Esophagus squamous epithelium (tissue), 5 donors: ENCODE measurements at regions not wholly inside any gene's neighbourhood (a gene's known extent, or its start where the extent isn't known, plus 50 kb on each side); places are given as distances from the start of the nearest gene placed in this dataset.

Source experiments
- DNase-seq: peaks from one replicate; lab custom pipeline; 2025; lab: John Stamatoyannopoulos, UW
- H3K27ac ChIP-seq, 4 donors: fragments of 200-600 bp; sonication (generic); one replicate each; pipeline ENCODE4 v1.5.1; 2016 to 2019; ENCODE audit warnings: mild to moderate bottlenecking in 1 of 4
- H3K27me3 ChIP-seq, 4 donors: fragments of 200-600 bp; sonication (generic); 1 replicate in 3 of 4; 2 replicates in 1 of 4; pipeline versions ENCODE4 v1.5.1 to v1.6.0; 2017 to 2021; ENCODE audit warnings: antibody characterized with exemption in 1 of 4
- H3K36me3 ChIP-seq, 3 donors: fragments of 200-600 bp; sonication (generic); one replicate each; pipeline ENCODE4 v1.5.1; 2016 to 2019
- H3K4me1 ChIP-seq, 3 donors: fragments of 200-600 bp; sonication (generic); one replicate each; pipeline ENCODE4 v1.5.1; 2017 to 2019
- H3K4me3 ChIP-seq, 4 donors: fragments of 200-600 bp; sonication (generic); 1 replicate in 3 of 4; 2 replicates in 1 of 4; pipeline ENCODE4 v1.5.1; 2016 to 2019; ENCODE audit warnings: mild to moderate bottlenecking in 2 of 4, moderate library complexity in 1 of 4
- H3K9me3 ChIP-seq, 3 donors: fragments of 200-600 bp; sonication (generic); one replicate each; pipeline ENCODE4 v1.5.1; 2016 to 2019
- POLR2A ChIP-seq, 4 donors: fragments of 450-650 bp; IDR thresholded peaks; one replicate each; pipeline ENCODE4 v1.6.1; 2017; ENCODE audit warnings: antibody characterized with exemption in 4 of 4, mild to moderate bottlenecking in 4 of 4, moderate library complexity in 3 of 4
- WGBS, 2 donors: methylation state at CpG; one replicate each; pipeline ENCODE4 v1.1.5; 2018; 5-methylcytosine and 5-hydroxymethylcytosine counted together
- intact Hi-C: fragments of 100-400 bp; cut with DNase I; formaldehyde crosslinking; loops from one replicate; pipeline ENCODE4 v1.15.0; 2022
- TF ChIP-seq, protein P1 (sequence below), 6 experiments: fragments of 450-650 bp in 4 of 6; fragments of 200-600 bp in 2 of 6; sonication (generic) in 2 of 6; IDR thresholded peaks; one replicate each; pipeline ENCODE4 v1.5.1; 2016 to 2019; ENCODE audit warnings: antibody characterized with exemption in 6 of 6, mild to moderate bottlenecking in 4 of 6, moderate library complexity in 4 of 6
- donor health status: DM: yes; HTN: yes; CAD: no.

GRCh38 chr2:121038031-121038430 is 247.0 kb downstream of the TFCP2L1 start:
- H3K4me3 ChIP-seq, result no peak overlapping the region
- intact Hi-C loops, result no loop called here
- no peak for DNase-seq
- H3K27ac ChIP-seq, result no peak overlapping the region
- no peak for TF ChIP-seq POLR2A (IDR thresholded peaks at IDR 0.05)
- TF ChIP-seq, protein P1, sequence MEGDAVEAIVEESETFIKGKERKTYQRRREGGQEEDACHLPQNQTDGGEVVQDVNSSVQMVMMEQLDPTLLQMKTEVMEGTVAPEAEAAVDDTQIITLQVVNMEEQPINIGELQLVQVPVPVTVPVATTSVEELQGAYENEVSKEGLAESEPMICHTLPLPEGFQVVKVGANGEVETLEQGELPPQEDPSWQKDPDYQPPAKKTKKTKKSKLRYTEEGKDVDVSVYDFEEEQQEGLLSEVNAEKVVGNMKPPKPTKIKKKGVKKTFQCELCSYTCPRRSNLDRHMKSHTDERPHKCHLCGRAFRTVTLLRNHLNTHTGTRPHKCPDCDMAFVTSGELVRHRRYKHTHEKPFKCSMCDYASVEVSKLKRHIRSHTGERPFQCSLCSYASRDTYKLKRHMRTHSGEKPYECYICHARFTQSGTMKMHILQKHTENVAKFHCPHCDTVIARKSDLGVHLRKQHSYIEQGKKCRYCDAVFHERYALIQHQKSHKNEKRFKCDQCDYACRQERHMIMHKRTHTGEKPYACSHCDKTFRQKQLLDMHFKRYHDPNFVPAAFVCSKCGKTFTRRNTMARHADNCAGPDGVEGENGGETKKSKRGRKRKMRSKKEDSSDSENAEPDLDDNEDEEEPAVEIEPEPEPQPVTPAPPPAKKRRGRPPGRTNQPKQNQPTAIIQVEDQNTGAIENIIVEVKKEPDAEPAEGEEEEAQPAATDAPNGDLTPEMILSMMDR (IDR thresholded peaks at IDR 0.05), result no peak
- peaks cover 0 to 8% (median 0%) of the 10 kb centered on the region in 4 donors for H3K27me3 ChIP-seq
- no peaks in the 10 kb centered on the region for H3K9me3 ChIP-seq
- H3K36me3 ChIP-seq, result no peaks in the 10 kb centered on the region
- WGBS, 2 donors, result 64 to 69% methylated on average over 2 to 5 of the region's 7 CpGs
- H3K4me1 ChIP-seq, result peaks cover 0 to 9% (median 6%) of the 10 kb centered on the region in 3 donors

DNA sequence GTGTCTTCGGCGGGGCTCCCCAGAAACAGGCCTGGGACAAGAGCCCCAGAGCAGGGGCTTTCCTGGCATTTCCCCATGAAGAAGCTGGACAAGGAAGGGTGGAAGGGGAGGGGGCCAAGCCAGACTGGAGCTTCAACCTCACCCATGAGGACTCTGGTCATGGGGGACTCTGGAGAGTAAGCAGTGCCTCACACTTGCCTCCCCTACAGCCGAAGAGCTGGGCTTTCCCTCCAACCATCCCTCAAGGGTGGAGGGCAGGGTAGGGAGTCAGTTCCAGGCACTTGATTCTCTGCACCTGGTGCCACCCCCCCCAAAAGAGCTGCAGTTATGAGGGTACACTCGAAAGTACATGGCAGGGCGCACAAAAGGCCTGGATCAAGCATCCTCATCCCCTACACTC is 246.6 kb downstream of the TFCP2L1 start:
- WGBS, 2 donors, result 69% methylated on average over 2 of the region's 5 CpGs; no CpG with 5 or more reads in 1 of the 2 donors

DNA sequence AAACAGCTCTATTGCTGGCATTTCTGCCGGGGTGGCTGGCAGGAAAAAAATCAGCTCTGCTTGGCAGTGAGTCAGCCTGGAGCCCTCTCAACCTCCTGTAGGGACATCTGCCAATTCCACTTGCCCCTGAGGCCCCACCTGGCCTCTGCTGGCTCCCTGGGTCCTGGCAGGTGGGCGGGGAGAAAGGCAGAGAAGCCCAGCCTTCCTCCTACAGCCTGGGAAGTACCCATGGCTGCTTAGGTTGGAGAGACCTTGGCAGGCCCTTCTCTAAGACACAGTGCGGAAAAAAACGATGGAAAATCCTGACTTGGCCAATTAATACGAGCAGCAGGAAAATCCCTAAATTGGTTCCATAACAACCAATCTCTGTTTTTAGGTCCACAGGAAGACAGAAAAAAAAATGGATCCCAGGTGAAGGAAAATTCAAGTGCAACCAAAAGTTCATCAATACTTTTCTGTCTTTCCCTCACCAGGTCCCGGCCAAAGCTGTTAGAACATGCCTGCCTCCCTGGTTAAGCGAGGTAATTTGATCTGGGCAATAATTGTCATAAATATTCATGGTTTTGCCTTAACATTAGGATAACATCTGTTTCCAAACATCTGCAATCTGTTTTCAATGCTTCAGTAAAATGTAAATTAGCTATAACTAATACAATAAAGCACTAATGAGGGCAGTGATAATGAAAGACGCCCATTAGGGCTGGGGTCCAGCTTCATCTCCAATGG is 245.9 kb downstream of the TFCP2L1 start:
- Histone ChIP-seq H3K4me1 (peaks cover 0 to 9% (median 6%) of the 10 kb centered on the region in 3 donors), H3K36me3 (no peaks in the 10 kb centered on the region), H3K9me3 (no peaks in the 10 kb centered on the region), H3K27me3 (peaks cover 0 to 3% (median 0%) of the 10 kb centered on the region in 4 donors), H3K4me3 (no peak overlapping the region), H3K27ac (no peak overlapping the region)
- no peak for DNase-seq
- no peak for TF ChIP-seq POLR2A (IDR thresholded peaks at IDR 0.05)
- TF ChIP-seq, protein P1 (IDR thresholded peaks at IDR 0.05), result no peak
- intact Hi-C loops, result no loop called here
- WGBS, 2 donors, result 20 to 43% methylated on average over 6 to 7 of the region's 8 CpGs

More for the DNA sequence above, 246.6 kb downstream of the TFCP2L1 start:
- H3K4me1 ChIP-seq, result peaks cover 0 to 9% (median 6%) of the 10 kb centered on the region in 3 donors
- H3K27ac ChIP-seq, result no peak overlapping the region
- H3K4me3 ChIP-seq, result no peak overlapping the region
- H3K9me3 ChIP-seq, result no peaks in the 10 kb centered on the region
- no peak for DNase-seq
- intact Hi-C loops, result no loop called here
- no peak for TF ChIP-seq POLR2A (IDR thresholded peaks at IDR 0.05)
- TF ChIP-seq, protein P1 (IDR thresholded peaks at IDR 0.05), result no peak
- H3K27me3 ChIP-seq, result peaks cover 0 to 7% (median 0%) of the 10 kb centered on the region in 4 donors
- no peaks in the 10 kb centered on the region for H3K36me3 ChIP-seq

GRCh38 chr2:121039679-121040078 is 245.3 kb downstream of the TFCP2L1 start:
- Histone ChIP-seq H3K4me3 (no peak overlapping the region), H3K9me3 (no peaks in the 10 kb centered on the region), H3K36me3 (no peaks in the 10 kb centered on the region), H3K27me3 (peaks cover 0 to 8% (median 0%) of the 10 kb centered on the region in 4 donors), H3K4me1 (peaks cover 0 to 9% (median 6%) of the 10 kb centered on the region in 3 donors), H3K27ac (no peak overlapping the region)
- TF ChIP-seq, protein P1 (IDR thresholded peaks at IDR 0.05), result no peak
- no peak for TF ChIP-seq POLR2A (IDR thresholded peaks at IDR 0.05)
- WGBS, 2 donors, result 42 to 63% methylated on average over 3 of the region's 3 CpGs
- no peak for DNase-seq
- intact Hi-C loops, result no loop called here

DNA sequence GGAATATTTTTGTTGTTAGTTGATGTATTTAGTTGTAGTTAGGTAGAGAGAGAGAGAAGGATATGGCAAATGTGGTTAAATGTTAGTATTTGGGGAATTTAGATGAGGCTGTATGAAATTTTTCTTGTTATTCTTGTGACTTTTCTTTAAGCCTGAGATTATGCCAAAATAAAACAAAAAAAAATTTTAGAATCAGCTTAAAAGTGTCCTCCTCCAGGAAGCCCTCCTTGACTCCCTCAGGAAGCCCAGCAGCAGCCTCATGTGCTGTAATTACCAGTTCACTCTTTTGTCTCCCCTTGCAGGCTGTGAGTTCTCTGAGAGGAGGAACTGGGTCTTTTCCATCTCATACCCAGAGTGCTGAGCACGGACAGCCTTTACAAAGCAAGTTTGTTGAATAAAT is 243.5 kb downstream of the TFCP2L1 start:
- TF ChIP-seq POLR2A (IDR thresholded peaks at IDR 0.05), result no peak
- TF ChIP-seq, protein P1 (IDR thresholded peaks at IDR 0.05), result no peak
- peaks cover 0 to 17% (median 0%) of the 10 kb centered on the region in 4 donors for H3K27me3 ChIP-seq
- H3K4me1 ChIP-seq, result peaks cover 0 to 9% (median 6%) of the 10 kb centered on the region in 3 donors
- intact Hi-C loops, result no loop called here
- no peaks in the 10 kb centered on the region for H3K9me3 ChIP-seq
- DNase-seq, result no peak
- no peak overlapping the region for H3K4me3 ChIP-seq
- 38 to 40% methylated on average over 1 of the region's 1 CpG for WGBS, 2 donors
- H3K27ac ChIP-seq, result no peak overlapping the region
- H3K36me3 ChIP-seq, result no peaks in the 10 kb centered on the region
